IMR-90 (cell line): ENCODE measurements at regions not wholly inside any gene's neighbourhood (a gene's known extent, or its start where the extent isn't known, plus 50 kb on each side); places are given as distances from the start of the nearest gene placed in this dataset.
A peak's percentile ranks its signal among the peaks of the same experiment; 100 is the strongest.

Source experiments
- ATAC-seq: fragments of 200-7000 bp; cut with Tn5 transposase; 2 replicates; pipeline ENCODE4 v1.9.1; 2020; ENCODE audit warnings: low read depth, mild to moderate bottlenecking, moderate library complexity
- BruUV-seq: library from RNA; stranded (reverse); fragments of 400-500 nt; replicated peaks from 2 replicates; lab custom pipeline; 2021; lab: Mats Ljungman, UMichigan
- CTCF ChIA-PET: fragments of 300-600 bp; formaldehyde crosslinking; extraction: SDS; loops from one replicate; lab custom pipeline; 2021; ENCODE audit warnings: antibody characterized with exemption; lab: Yijun Ruan, JAX
- POLR2A ChIA-PET: fragments of 300-600 bp; sonication (Branson Sonifier 250); formaldehyde crosslinking; loops from one replicate; lab custom pipeline; 2022; ENCODE audit warnings: antibody characterized with exemption; ENCODE audit not compliant: unreplicated experiment; lab: Charles Lee
- DNase-seq: peaks from one replicate; pipeline ENCODE4 v3.0.0; 2013
- H2AFZ ChIP-seq: replicated peaks from 2 replicates; pipeline ENCODE3; 2013; ENCODE audit warnings: low read length, mild to moderate bottlenecking; ENCODE audit not compliant: poor library complexity
- H2AK5ac ChIP-seq: 2 replicates; pipeline ENCODE4 v1.6.1; 2013; ENCODE audit warnings: low read depth, low read length, inconsistent platforms
- H2AK9ac ChIP-seq: replicated peaks from 2 replicates; pipeline ENCODE3; 2013; ENCODE audit warnings: mild to moderate bottlenecking, low read depth, low read length, moderate library complexity; ENCODE audit not compliant: poor library complexity
- H2BK120ac ChIP-seq: 2 replicates; pipeline ENCODE4 v1.6.1; 2013; ENCODE audit warnings: low read depth, low read length, inconsistent platforms
- H2BK15ac ChIP-seq: 3 replicates; pipeline ENCODE4 v1.6.1; 2013; ENCODE audit warnings: low read depth, low read length, inconsistent platforms
- H2BK20ac ChIP-seq: 2 replicates; pipeline ENCODE4 v1.6.1; 2013; ENCODE audit warnings: low read depth, mild to moderate bottlenecking, inconsistent platforms, low read length, moderate library complexity
- H2BK5ac ChIP-seq: 2 replicates; pipeline ENCODE4 v1.6.1; 2013; ENCODE audit warnings: mild to moderate bottlenecking, low read depth, low read length, inconsistent platforms; ENCODE audit not compliant: poor library complexity, severe bottlenecking
- H3K14ac ChIP-seq: replicated peaks from 2 replicates; pipeline ENCODE4 v1.6.1; 2013; ENCODE audit warnings: low read depth, low read length, inconsistent platforms
- H3K18ac ChIP-seq: 2 replicates; pipeline ENCODE4 v1.6.1; 2013; ENCODE audit warnings: low read depth, low read length, control low read depth
- H3K23ac ChIP-seq: 2 replicates; pipeline ENCODE4 v1.6.1; 2013; ENCODE audit warnings: low read depth, low read length, inconsistent platforms
- H3K27ac ChIP-seq: 2 replicates; pipeline ENCODE4 v1.5.1; 2013; ENCODE audit warnings: mild to moderate bottlenecking, control low read depth, low read length; ENCODE audit not compliant: insufficient read depth
- H3K27me3 ChIP-seq: 2 replicates; pipeline ENCODE4 v1.6.1; 2013; ENCODE audit warnings: low read length; ENCODE audit not compliant: control insufficient read depth, insufficient read depth
- H3K36me3 ChIP-seq: 2 replicates; pipeline ENCODE4 v1.6.1; 2013; ENCODE audit warnings: low read length, mixed read lengths; ENCODE audit not compliant: control insufficient read depth, insufficient read depth
- H3K4ac ChIP-seq: 2 replicates; pipeline ENCODE4 v1.6.1; 2013; ENCODE audit warnings: low read depth, low read length, inconsistent platforms
- H3K4me1 ChIP-seq: 2 replicates; pipeline ENCODE4 v1.6.1; 2013; ENCODE audit warnings: low read length, mixed read lengths; ENCODE audit not compliant: control insufficient read depth, insufficient read depth
- H3K4me2 ChIP-seq: 2 replicates; pipeline ENCODE4 v1.6.1; 2013; ENCODE audit warnings: low read depth, mild to moderate bottlenecking, control low read depth, low read length, moderate library complexity
- H3K4me3 ChIP-seq: 2 replicates; pipeline ENCODE4 v1.5.1; 2013; ENCODE audit warnings: low read depth, mild to moderate bottlenecking, control low read depth, low read length, moderate library complexity; ENCODE audit not compliant: insufficient read depth
- H3K56ac ChIP-seq: 2 replicates; pipeline ENCODE4 v1.6.1; 2013; ENCODE audit warnings: low read length, inconsistent platforms; ENCODE audit not compliant: insufficient read depth; ENCODE audit errors: extremely low read depth
- H3K79me1 ChIP-seq, 2 experiments: 2 replicates each; pipeline ENCODE4 v1.6.1; 2013; ENCODE audit warnings: low read length in 2 of 2, inconsistent platforms in 1 of 2, low read depth in 1 of 2
- H3K9ac ChIP-seq: 2 replicates; pipeline ENCODE4 v1.6.1; 2013; ENCODE audit warnings: low read depth, low read length, control low read depth
- H3K9me1 ChIP-seq: 2 replicates; pipeline ENCODE4 v1.6.1; 2013; ENCODE audit warnings: low read length, inconsistent platforms; ENCODE audit not compliant: insufficient read depth
- H3K9me3 ChIP-seq: 2 replicates; pipeline ENCODE4 v1.6.1; 2013; ENCODE audit warnings: low read length; ENCODE audit not compliant: control insufficient read depth, insufficient read depth
- H4K20me1 ChIP-seq: 2 replicates; pipeline ENCODE4 v1.6.1; 2013; ENCODE audit warnings: low read length, inconsistent platforms; ENCODE audit not compliant: insufficient read depth
- H4K5ac ChIP-seq: 2 replicates; pipeline ENCODE4 v1.6.1; 2013; ENCODE audit warnings: mild to moderate bottlenecking, low read depth, low read length, control low read depth
- H4K8ac ChIP-seq, 2 experiments: 2 replicates each; pipeline ENCODE4 v1.6.1; 2013; ENCODE audit warnings: low read depth in 2 of 2, low read length in 2 of 2, control low read depth in 1 of 2, inconsistent platforms in 1 of 2
- H4K91ac ChIP-seq: 2 replicates; pipeline ENCODE4 v1.6.1; 2013; ENCODE audit warnings: low read depth, low read length, inconsistent platforms; ENCODE audit not compliant: insufficient read depth
- CHD1 ChIP-seq: IDR thresholded peaks from 2 replicates; pipeline ENCODE4 v1.6.1; 2012; ENCODE audit warnings: low read depth, low read length, improper control_type of control experiment
- FOS ChIP-seq: fragments of 150-350 bp; IDR thresholded peaks from 2 replicates; pipeline ENCODE4 v1.6.1; 2016; ENCODE audit warnings: low read depth, low read length
- MAFK ChIP-seq: IDR thresholded peaks from 2 replicates; pipeline ENCODE4 v1.6.1; 2012; ENCODE audit warnings: low read depth, low read length, improper control_type of control experiment
- MXI1 ChIP-seq: IDR thresholded peaks from 2 replicates; pipeline ENCODE4 v1.6.1; 2012; ENCODE audit warnings: low read depth, mild to moderate bottlenecking, low read length, moderate library complexity, borderline replicate concordance
- NFE2L2 ChIP-seq: fragments of 150-350 bp; IDR thresholded peaks from 2 replicates; pipeline ENCODE4 v1.6.1; 2016; ENCODE audit warnings: low read depth, mild to moderate bottlenecking, low read length
- WGBS, 2 experiments: methylation state at CpG; one replicate each; pipeline versions ENCODE4 v1.1.5 to v1.1.7; 2013; ENCODE audit warnings: missing lambda C conversion rate in 2 of 2; ENCODE audit not compliant: insufficient read length in 1 of 2; ENCODE audit errors: extremely low coverage in 2 of 2; 5-methylcytosine and 5-hydroxymethylcytosine counted together
- dilution Hi-C: fragments of 300-500 bp; cut with HindIII; formaldehyde crosslinking; loops from one replicate; pipeline ENCODE4 v1.14.3; 2018; ENCODE audit warnings: low sequenced_read_pairs; ENCODE audit not compliant: unreplicated experiment
- in situ Hi-C: fragments of 300-500 bp; cut with MboI; formaldehyde crosslinking; loops from 3 replicates; pipeline ENCODE4 v1.14.3; 2019; ENCODE audit warnings: low sequenced_read_pairs, inconsistent platforms, mixed read lengths
- intact Hi-C: fragments of 100-400 bp; cut with micrococcal nuclease; formaldehyde crosslinking; loops from 2 replicates; pipeline ENCODE4 v1.10.0; 2022

GRCh38 chr2:9690716-9691498, 60.1 kb upstream of the YWHAQ start (continued):
- no peak for TF ChIP-seq CHD1

GRCh38 chr2:9692456-9693195, 61.8 kb upstream of the YWHAQ start:
- Histone ChIP-seq H3K4me1 (no peaks in the 10 kb centered on the region; the same call in 1 of the 2 replicates), H3K27me3 (peaks cover 5% of the 10 kb centered on the region; the same call in 1 of the 2 replicates), H3K79me1 (no peaks in the 10 kb centered on the region), H4K20me1 (no peaks in the 10 kb centered on the region), H3K27ac (no peak overlapping the region), H3K56ac (no peak overlapping the region), H3K4ac (no peak overlapping the region), H3K4me2 (no peak overlapping the region), H4K8ac (no peak overlapping the region), H2AFZ (peak overlapping the region; percentile 69), H2BK15ac (no peak overlapping the region), H3K14ac (peak overlapping the region; percentile 34; the same call in 1 of the 2 replicates), H3K18ac (no peak overlapping the region), H3K36me3 (no peaks in the 10 kb centered on the region), H3K23ac (no peak overlapping the region), H2AK9ac (no peak overlapping the region), H4K91ac (no peak overlapping the region), H2BK5ac (no peak overlapping the region), H3K9me1 (peaks cover 4% of the 10 kb centered on the region; the same call in 1 of the 2 replicates), H3K4me3 (no peak overlapping the region), H3K9ac (no peak overlapping the region), H4K5ac (no peak overlapping the region), H2BK120ac (no peak overlapping the region), H2BK20ac (no peak overlapping the region), H2AK5ac (no peak overlapping the region; the same call in 1 of the 2 replicates), H3K9me3 (no peaks in the 10 kb centered on the region)
- ChIA-PET CTCF (no interaction called here), POLR2A (no interaction called here)
- DNase-seq: no peak
- 55% methylated on average over 4 of the region's 20 CpGs; no CpG with 5 or more reads in 1 of the 2 experiments for WGBS, 2 experiments
- no TSS peak for BruUV-seq
- in situ Hi-C loops (no loop called here), intact Hi-C loops (no loop called here), dilution Hi-C loops (no loop called here)
- no peak for TF ChIP-seq CHD1
- no peak for TF ChIP-seq FOS
- no peak for TF ChIP-seq NFE2L2
- no peak for TF ChIP-seq MAFK
- no peak for TF ChIP-seq MXI1
- ATAC-seq: no peak
